HepG2 (cell line): ENCODE measurements at regions not wholly inside any gene's neighbourhood (a gene's known extent, or its start where the extent isn't known, plus 50 kb on each side); places are given as distances from the start of the nearest gene placed in this dataset.

Source experiments
- CBFB ChIP-seq: sonication (generic); formaldehyde crosslinking; IDR thresholded peaks from 2 replicates; pipeline ENCODE4 v1.4.0; 2020; ENCODE audit warnings: missing genetic modification reagents
- EZH2 ChIP-seq: conservative IDR thresholded peaks from 2 replicates; pipeline ENCODE4 v1.6.1; 2012; ENCODE audit warnings: mild to moderate bottlenecking, low read depth, low read length, moderate library complexity
- GABPA ChIP-seq, 2 experiments: IDR thresholded peaks; 2 replicates each; pipeline ENCODE4 v1.6.1; 2011 to 2016; ENCODE audit warnings: low read depth in 2 of 2, low read length in 1 of 2, missing biosample characterization in 1 of 2, missing genetic modification characterization in 1 of 2
- GLI4 ChIP-seq: sonication (generic); formaldehyde crosslinking; IDR thresholded peaks from 2 replicates; pipeline ENCODE4 v1.5.1; 2020; ENCODE audit warnings: missing genetic modification reagents, mild to moderate bottlenecking, moderate library complexity, borderline replicate concordance
- HDAC6 ChIP-seq: fragments of 200-600 bp; sonication (generic); IDR thresholded peaks from 2 replicates; pipeline ENCODE4 v1.7.0; 2017; ENCODE audit warnings: mild to moderate bottlenecking, antibody characterized with exemption, low read length, low read depth
- JUNB ChIP-seq: sonication (generic); formaldehyde crosslinking; IDR thresholded peaks from 2 replicates; pipeline ENCODE4 v1.8.0; 2022; ENCODE audit warnings: missing genetic modification reagents, mild to moderate bottlenecking, borderline replicate concordance
- KDM1A ChIP-seq: IDR thresholded peaks from 2 replicates; pipeline ENCODE4 v1.6.1; 2016; ENCODE audit warnings: missing compliant biosample characterization
- POLR2A ChIP-seq, 2 experiments: IDR thresholded peaks; 2 replicates each; pipeline ENCODE4 v1.6.1; 2011; ENCODE audit warnings: low read depth in 2 of 2, low read length in 2 of 2, mild to moderate bottlenecking in 1 of 2, moderate library complexity in 1 of 2; ENCODE audit not compliant: insufficient read depth in 1 of 2
- SMARCC2 ChIP-seq: fragments of 450-650 bp; IDR thresholded peaks from 2 replicates; pipeline ENCODE4 v1.6.1; 2017; ENCODE audit warnings: antibody characterized with exemption, mild to moderate bottlenecking
- ZNF160 ChIP-seq: sonication (generic); formaldehyde crosslinking; IDR thresholded peaks from 2 replicates; pipeline ENCODE4 v1.8.0; 2022; ENCODE audit warnings: mild to moderate bottlenecking, inconsistent platforms, missing genetic modification reagents
- ZNF414 ChIP-seq: sonication (generic); formaldehyde crosslinking; IDR thresholded peaks from 2 replicates; pipeline ENCODE4 v1.5.0; 2020; ENCODE audit warnings: missing genetic modification reagents
- ZNF503 ChIP-seq: sonication (generic); formaldehyde crosslinking; IDR thresholded peaks from 2 replicates; pipeline ENCODE4 v1.4.0; 2020; ENCODE audit warnings: missing genetic modification reagents
- ZNF558 ChIP-seq: sonication (generic); formaldehyde crosslinking; IDR thresholded peaks from 2 replicates; pipeline ENCODE4 v1.9.0; 2022; ENCODE audit warnings: mild to moderate bottlenecking, missing genetic modification reagents, borderline replicate concordance
- TF ChIP-seq, protein P1 (sequence below): sonication (generic); formaldehyde crosslinking; IDR thresholded peaks from 2 replicates; pipeline ENCODE4 v1.5.0; 2020; ENCODE audit warnings: mild to moderate bottlenecking, missing genetic modification reagents, moderate library complexity

GRCh38 chr2:163324677-163325076, 411.1 kb downstream of the FIGN start:
- TF ChIP-seq, protein P1, sequence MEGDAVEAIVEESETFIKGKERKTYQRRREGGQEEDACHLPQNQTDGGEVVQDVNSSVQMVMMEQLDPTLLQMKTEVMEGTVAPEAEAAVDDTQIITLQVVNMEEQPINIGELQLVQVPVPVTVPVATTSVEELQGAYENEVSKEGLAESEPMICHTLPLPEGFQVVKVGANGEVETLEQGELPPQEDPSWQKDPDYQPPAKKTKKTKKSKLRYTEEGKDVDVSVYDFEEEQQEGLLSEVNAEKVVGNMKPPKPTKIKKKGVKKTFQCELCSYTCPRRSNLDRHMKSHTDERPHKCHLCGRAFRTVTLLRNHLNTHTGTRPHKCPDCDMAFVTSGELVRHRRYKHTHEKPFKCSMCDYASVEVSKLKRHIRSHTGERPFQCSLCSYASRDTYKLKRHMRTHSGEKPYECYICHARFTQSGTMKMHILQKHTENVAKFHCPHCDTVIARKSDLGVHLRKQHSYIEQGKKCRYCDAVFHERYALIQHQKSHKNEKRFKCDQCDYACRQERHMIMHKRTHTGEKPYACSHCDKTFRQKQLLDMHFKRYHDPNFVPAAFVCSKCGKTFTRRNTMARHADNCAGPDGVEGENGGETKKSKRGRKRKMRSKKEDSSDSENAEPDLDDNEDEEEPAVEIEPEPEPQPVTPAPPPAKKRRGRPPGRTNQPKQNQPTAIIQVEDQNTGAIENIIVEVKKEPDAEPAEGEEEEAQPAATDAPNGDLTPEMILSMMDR (CRISPR knock-in tag) = no peak
- TF ChIP-seq CBFB (no peak), GLI4 (CRISPR knock-in tag) (no peak), ZNF414 (CRISPR knock-in tag) (no peak), HDAC6 (no peak), GABPA (IDR thresholded peaks at IDR 0.05; ENCODE audit: low read depth, low read length) (no peak), GABPA (CRISPR knock-in tag; IDR thresholded peaks at IDR 0.05; ENCODE audit: low read depth) (no peak), ZNF503 (no peak), EZH2 (no peak), SMARCC2 (no peak), KDM1A (CRISPR knock-in tag) (no peak), ZNF558 (CRISPR knock-in tag) (no peak), POLR2A (IDR thresholded peaks at IDR 0.05; ENCODE audit: insufficient read depth in 1 of 2, low read depth in 2 of 2, low read length in 2 of 2) (no peak), JUNB (CRISPR knock-in tag) (no peak), ZNF160 (CRISPR knock-in tag) (no peak)
